ENCODE measurements at regions not wholly inside any gene's neighbourhood (a gene's known extent, or its start where the extent isn't known, plus 50 kb on each side); places are given as distances from the start of the nearest gene placed in this dataset.

DNA sequence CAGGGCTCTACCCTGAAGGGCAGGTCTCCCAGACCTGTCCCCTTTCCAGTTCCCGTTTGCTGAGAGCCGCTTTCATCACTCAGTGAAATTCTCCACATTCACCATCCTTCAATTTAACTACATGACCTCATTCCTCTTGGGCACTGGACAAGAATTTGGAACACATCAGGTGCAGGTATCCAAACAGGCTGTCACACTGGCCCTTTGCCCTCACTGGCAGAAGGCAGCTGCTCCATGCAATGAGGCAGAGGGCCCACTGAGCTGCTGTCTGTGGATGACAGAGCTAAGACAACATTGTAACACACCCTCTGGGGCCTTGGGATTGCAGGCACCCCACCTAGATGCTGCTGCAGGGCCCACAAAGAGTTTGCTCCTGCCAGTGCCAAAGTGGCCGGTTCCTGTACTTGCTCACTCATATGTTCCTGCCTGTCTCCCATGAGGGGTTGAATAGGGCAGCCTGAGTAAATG is 55.1 kb downstream of the ACTL7B start:
- Mint-ChIP-seq H3K4me3 (ENCODE audit: unreplicated experiment) (no peak overlapping the region), H3K27ac (ENCODE audit: unreplicated experiment) (no peak overlapping the region), H3K9me3 (ENCODE audit: unreplicated experiment) (no peaks in the 10 kb centered on the region), H3K27me3 (ENCODE audit: insufficient read depth, unreplicated experiment) (peaks cover 3% of the 10 kb centered on the region), H3K4me1 (ENCODE audit: low read depth, unreplicated experiment) (no peaks in the 10 kb centered on the region), H3K36me3 (ENCODE audit: insufficient read depth, unreplicated experiment) (no peaks in the 10 kb centered on the region)
- BruUV-seq (replicated peaks): no TSS peak
- Histone ChIP-seq H3K4me3 (ENCODE audit: low read depth, low read length) (no peak overlapping the region), H3K4me1 (no peaks in the 10 kb centered on the region), H3K27me3 (replicated peaks; ENCODE audit: control insufficient read depth, insufficient read depth, low read length) (no peaks in the 10 kb centered on the region), H3K36me3 (ENCODE audit: control insufficient read depth, insufficient read depth, low read length) (no peaks in the 10 kb centered on the region), H3K9me3 (no peaks in the 10 kb centered on the region)
- TF ChIP-seq, protein P1, sequence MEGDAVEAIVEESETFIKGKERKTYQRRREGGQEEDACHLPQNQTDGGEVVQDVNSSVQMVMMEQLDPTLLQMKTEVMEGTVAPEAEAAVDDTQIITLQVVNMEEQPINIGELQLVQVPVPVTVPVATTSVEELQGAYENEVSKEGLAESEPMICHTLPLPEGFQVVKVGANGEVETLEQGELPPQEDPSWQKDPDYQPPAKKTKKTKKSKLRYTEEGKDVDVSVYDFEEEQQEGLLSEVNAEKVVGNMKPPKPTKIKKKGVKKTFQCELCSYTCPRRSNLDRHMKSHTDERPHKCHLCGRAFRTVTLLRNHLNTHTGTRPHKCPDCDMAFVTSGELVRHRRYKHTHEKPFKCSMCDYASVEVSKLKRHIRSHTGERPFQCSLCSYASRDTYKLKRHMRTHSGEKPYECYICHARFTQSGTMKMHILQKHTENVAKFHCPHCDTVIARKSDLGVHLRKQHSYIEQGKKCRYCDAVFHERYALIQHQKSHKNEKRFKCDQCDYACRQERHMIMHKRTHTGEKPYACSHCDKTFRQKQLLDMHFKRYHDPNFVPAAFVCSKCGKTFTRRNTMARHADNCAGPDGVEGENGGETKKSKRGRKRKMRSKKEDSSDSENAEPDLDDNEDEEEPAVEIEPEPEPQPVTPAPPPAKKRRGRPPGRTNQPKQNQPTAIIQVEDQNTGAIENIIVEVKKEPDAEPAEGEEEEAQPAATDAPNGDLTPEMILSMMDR (IDR thresholded peaks at IDR 0.05; ENCODE audit: insufficient read depth in 1 of 2, low read depth in 1 of 2, low read length in 1 of 2, severe bottlenecking in 1 of 2, unreplicated experiment in 1 of 2): no peak
- ChIA-PET POLR2A (no interaction called here), CTCF (no interaction called here)
- intact Hi-C loops (cut with micrococcal nuclease; ENCODE audit: unreplicated experiment): no loop called here
- no peak for DNase-seq

DNA sequence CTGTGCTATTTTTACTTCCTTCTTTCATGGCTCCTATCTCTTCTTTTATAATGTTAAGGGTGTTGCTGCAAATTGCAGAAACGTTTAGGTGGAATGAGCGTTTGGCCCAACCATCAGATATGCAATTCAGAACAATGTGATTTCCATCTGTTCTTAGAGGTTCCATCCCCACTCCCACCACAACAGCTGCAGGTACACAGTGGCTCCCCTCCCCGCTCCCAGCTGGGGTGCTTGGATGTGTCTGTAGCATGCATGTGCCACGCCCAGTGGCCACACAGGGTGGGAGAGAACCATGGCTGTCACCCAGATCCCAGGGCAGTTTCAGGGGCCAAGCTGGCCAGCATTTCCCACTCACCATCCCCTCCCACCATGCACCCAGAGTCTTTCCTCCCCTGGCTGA is 62.2 kb downstream of the ACTL7B start:
- no peaks in the 10 kb centered on the region for H3K36me3 ChIP-seq (ENCODE audit: control insufficient read depth, insufficient read depth, low read length)
- intact Hi-C loops (cut with micrococcal nuclease; ENCODE audit: unreplicated experiment): no loop called here
- H3K27me3 Mint-ChIP-seq (ENCODE audit: insufficient read depth, unreplicated experiment): peaks cover 3% of the 10 kb centered on the region
- no peaks in the 10 kb centered on the region for H3K36me3 Mint-ChIP-seq (ENCODE audit: insufficient read depth, unreplicated experiment)
- no peaks in the 10 kb centered on the region; the same call in 1 of the 2 replicates for H3K27me3 ChIP-seq (replicated peaks; ENCODE audit: control insufficient read depth, insufficient read depth, low read length)
- no peak overlapping the region for H3K27ac Mint-ChIP-seq (ENCODE audit: unreplicated experiment)
- no peaks in the 10 kb centered on the region for H3K9me3 ChIP-seq
- no peak overlapping the region for H3K4me3 Mint-ChIP-seq (ENCODE audit: unreplicated experiment)
- ChIA-PET CTCF (no interaction called here), POLR2A (no interaction called here)
- no peaks in the 10 kb centered on the region for H3K4me1 Mint-ChIP-seq (ENCODE audit: low read depth, unreplicated experiment)
- no peak overlapping the region for H3K4me3 ChIP-seq (ENCODE audit: low read depth, low read length)
- TF ChIP-seq, protein P1 (IDR thresholded peaks at IDR 0.05; ENCODE audit: insufficient read depth in 1 of 2, low read depth in 1 of 2, low read length in 1 of 2, severe bottlenecking in 1 of 2, unreplicated experiment in 1 of 2): no peak
- H3K4me1 ChIP-seq: no peaks in the 10 kb centered on the region
- no peak for DNase-seq
- no TSS peak for BruUV-seq (replicated peaks)
- no peaks in the 10 kb centered on the region for H3K9me3 Mint-ChIP-seq (ENCODE audit: unreplicated experiment)

DNA sequence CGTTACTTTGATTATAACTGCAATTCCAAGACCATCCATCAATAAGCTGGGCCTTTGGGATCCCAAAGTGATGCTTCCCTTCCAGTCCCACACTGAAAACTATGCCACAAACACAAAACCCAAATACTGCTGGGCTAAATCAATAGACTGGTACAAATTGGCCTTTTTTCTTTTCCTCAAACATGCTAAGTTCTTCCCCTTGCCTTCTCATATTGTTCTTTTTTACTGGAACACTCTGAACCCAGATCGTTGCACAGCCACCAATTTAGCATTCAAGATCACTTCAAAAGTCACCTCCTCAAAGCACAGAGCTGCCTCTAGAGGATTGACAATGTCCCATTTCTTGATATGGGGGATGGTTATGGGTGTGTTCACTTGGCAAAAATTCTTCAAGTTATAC is 66.0 kb downstream of the ACTL7B start:
- Mint-ChIP-seq H3K27me3 (ENCODE audit: insufficient read depth, unreplicated experiment) (peaks cover 3% of the 10 kb centered on the region), H3K4me1 (ENCODE audit: low read depth, unreplicated experiment) (peaks cover 10% of the 10 kb centered on the region), H3K36me3 (ENCODE audit: insufficient read depth, unreplicated experiment) (no peaks in the 10 kb centered on the region), H3K27ac (ENCODE audit: unreplicated experiment) (no peak overlapping the region), H3K4me3 (ENCODE audit: unreplicated experiment) (no peak overlapping the region), H3K9me3 (ENCODE audit: unreplicated experiment) (no peaks in the 10 kb centered on the region)
- intact Hi-C loops (cut with micrococcal nuclease; ENCODE audit: unreplicated experiment): no loop called here
- no TSS peak for BruUV-seq (replicated peaks)
- Histone ChIP-seq H3K27me3 (replicated peaks; ENCODE audit: control insufficient read depth, insufficient read depth, low read length) (no peaks in the 10 kb centered on the region; the same call in 1 of the 2 replicates), H3K4me3 (ENCODE audit: low read depth, low read length) (no peak overlapping the region), H3K36me3 (ENCODE audit: control insufficient read depth, insufficient read depth, low read length) (no peaks in the 10 kb centered on the region), H3K9me3 (no peaks in the 10 kb centered on the region), H3K4me1 (no peaks in the 10 kb centered on the region)
- TF ChIP-seq, protein P1 (IDR thresholded peaks at IDR 0.05; ENCODE audit: insufficient read depth in 1 of 2, low read depth in 1 of 2, low read length in 1 of 2, severe bottlenecking in 1 of 2, unreplicated experiment in 1 of 2): no peak
- no peak for DNase-seq
- ChIA-PET POLR2A (no interaction called here), CTCF (no interaction called here)

Measured in Caco-2 (cell line).